ACHN (cell line): ENCODE measurements at regions not wholly inside any gene's neighbourhood (a gene's known extent, or its start where the extent isn't known, plus 50 kb on each side); places are given as distances from the start of the nearest gene placed in this dataset.
"Not testable (repeated sequence)": the region's sequence is repeated elsewhere in the genome, so short reads cannot be mapped to it uniquely, and the experiment has no call there.

Source experiments
- DNase-seq: peaks from one replicate; pipeline ENCODE4 v3.0.0-alpha.2; 2015
- in situ Hi-C: cut with HindIII; loops from 2 replicates; pipeline ENCODE4 v1.10.0; 2017; ENCODE audit warnings: low sequenced_read_pairs, low pct_ligation_motif_present, low pct_unique_long_range_greater_than_20kb

DNA sequence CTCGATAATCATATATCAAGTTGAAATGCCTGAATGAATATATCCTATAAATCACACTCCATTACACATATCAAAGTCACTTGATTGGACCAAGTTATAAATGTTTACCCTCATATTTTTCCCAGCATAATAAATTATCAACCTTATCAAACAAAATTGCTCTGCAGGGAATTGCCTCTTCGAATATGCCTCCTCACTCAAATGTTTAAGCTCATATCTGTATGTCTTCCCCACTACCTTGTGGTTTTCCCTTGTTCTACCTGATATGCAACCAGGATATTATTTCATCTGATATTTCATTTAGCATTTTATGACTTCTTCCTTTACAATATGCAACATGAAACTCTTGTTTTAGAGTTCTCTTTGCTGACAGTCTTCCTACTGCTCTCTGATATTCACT is 226.4 kb downstream of the RASSF9 start:
- in situ Hi-C loops, result no loop called here
- no peak for DNase-seq

DNA sequence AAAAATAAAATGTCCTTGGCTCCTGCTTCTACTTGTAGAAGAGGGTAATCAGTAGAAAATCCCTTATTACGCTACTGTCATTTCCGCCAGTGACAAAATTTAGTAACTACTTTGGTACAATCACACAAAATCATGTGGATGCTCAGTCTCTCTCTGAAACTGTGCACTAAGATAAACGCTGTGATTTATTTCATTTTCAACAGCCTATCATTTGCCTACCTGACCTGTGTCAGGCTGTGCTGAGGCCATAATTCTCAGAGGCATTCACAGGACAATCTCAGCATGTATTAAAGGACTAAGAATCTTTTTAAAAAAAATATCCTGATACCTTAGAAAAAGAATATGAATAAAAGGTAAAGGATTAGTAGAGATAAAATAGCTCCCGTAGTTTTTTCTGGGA is 226.0 kb downstream of the RASSF9 start:
- no peak for DNase-seq
- in situ Hi-C loops, result no loop called here

DNA sequence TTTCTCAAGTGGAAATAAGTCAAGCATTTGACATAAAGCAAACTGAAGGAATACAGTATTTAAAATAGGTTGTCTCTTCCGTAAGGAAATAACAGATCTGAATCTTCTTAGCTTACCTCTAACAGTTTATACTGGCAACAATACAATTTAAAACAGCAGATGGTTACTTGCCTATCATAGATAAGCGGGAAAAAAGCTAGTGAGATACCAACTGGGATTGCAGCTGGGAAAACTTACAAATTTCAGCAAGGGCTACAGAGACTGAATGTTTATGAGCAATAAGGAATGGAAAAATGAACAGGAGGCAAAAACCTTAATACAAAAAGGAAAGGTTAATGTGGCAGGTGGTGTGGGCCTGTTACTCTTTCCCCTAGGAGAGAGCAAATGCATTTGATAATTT is 220.0 kb downstream of the RASSF9 start:
- in situ Hi-C loops, result no loop called here
- DNase-seq, result no peak

DNA sequence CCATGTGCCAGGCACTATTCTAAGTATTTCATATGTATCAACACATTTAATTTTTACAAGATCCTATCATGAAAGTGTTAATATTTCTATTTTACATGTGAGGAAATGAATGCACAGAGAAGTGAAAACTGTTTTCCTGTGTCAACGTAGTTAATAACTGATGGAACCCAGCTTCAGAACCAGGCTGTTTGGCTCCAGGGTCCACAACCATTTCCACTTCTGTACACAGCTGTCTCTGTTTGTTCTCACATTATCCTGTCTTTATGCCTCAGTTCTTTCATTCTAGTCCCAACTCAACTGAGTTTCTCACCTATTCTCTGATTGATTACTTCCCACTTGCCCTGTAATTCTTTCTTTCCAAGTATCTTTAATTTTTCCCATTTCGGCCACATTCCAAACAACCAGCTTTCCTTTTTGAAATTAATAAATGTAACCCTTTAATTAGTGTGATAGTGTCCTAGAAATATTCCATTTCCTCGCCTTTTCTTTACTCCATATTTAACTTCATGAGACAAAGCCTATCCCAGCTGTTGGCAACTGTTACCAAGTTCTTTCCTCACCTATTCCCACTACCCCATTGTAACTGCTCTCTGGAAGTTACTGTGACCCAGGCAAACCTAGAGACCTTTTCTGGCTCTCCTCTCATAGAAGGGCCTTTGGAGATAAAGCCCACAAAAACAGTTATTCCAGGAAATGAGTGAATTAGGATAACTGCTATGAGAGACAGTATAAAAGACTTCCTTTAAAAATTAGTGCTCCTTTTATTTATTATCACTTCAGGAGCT is 218.7 kb downstream of the RASSF9 start:
- DNase-seq, result no peak
- in situ Hi-C loops, result no loop called here

DNA sequence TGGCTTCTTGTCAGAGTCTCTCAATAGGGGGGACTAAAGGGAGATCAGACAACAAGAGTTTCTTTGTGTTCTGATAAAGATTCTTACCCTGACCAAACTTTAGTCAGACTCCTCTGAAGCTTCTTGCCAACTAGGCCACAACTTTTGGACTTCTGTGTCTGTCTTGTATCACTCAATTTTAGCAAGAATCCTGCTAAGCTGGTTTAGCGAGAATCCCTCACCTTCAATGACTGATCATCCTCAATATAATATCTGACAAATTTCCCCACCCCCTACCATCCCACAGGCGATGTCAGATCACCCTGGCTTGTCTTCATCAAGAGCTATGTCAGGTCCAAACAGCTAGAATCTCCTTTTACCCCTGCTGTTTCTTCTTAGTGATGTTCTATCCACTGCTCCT is 215.2 kb downstream of the RASSF9 start:
- DNase-seq, result no peak
- in situ Hi-C loops, result no loop called here

DNA sequence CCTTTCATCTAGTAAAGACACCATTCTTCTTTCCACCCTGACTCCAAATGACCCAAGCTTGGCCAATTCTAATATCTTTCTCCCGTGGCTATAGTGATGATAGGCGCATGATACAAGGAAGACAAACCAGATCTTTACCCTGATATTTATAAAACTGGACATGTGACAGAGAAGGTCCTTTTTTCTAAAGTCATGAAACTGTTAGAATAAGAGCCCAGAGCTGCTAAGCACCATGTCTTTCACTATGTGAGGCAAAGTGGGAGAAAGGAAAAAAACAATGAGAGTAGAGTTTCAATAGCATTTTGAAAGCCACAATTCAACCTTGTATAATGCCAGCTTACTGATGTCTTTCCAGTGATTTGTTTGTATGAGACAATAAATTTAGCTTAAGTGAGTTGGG is 212.4 kb downstream of the RASSF9 start:
- DNase-seq, result no peak
- in situ Hi-C loops, result no loop called here

DNA sequence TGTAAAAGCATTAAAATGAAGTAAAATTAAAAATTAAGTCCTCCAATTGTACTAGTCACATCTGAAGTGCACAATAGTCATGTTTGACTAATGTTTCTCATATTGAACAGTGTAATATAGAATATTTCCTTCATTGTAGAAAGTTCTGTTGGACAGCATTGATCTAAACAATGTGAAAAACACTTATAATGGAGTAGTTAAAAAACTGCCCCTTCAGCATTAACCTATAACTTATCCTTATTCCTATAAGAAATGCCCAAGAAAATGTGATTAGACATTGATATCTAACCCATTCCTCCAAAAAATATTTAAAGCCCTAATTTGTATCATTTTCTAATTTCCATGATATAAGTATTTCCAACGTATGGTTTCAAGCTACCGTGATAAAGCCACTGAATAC is 210.7 kb downstream of the RASSF9 start:
- in situ Hi-C loops, result no loop called here

DNA sequence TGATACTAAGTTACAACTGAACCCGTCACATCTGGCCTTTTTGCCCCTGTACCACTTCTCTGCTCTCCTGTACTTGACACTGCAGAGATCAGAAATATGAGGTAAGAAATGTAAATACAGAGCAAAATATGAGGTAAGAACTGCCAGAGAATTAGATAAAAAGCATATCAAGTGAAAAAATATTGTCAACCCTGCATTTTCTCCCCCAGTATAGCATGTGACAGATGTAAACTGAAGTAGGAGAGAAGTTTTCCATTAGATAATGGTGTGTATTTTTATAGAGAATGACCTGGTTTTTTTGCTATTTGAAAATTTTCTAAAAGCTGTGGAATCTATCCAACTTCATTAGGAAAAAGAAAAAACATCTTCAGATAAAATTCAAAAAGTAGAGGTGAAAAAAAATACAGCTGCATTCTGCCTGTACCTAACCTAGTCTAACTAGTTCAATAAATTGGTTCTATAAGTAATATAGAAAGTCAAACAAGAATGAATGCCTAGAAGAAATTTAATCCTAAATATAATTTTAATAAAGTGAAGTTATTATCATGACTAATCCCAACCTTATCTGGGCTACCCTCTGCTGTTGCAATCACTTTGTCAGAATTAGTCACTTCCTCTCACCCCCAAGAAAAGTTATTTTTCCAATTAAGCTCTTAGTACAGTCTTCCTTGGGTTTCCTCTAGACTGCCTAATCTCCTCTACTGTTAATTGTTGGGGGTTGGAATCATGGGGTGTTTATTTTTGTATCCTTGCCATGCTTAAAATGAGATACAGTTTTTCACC is 210.0 kb downstream of the RASSF9 start:
- peak; percentile 53 for DNase-seq
- in situ Hi-C loops, result no loop called here

More for the DNA sequence above, 210.7 kb downstream of the RASSF9 start:
- DNase-seq, result no peak

DNA sequence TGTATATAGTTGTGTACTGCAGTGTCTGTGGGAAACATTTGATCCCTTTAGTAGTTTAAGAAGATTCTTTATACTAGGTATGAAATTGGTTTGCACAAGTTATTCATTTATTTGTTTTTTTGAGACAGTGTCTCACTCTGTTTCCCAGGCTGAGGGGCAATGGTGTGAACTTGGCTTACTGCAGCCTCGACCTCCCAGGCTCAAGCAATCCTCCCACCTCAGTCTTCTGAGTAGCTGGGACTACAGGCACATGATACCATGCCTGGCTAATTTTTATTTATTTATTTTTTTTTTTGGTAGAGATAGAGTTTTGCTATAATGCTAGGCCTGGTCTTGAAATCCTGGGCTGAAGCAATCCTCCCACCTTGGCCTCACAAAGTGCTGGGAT is 209.4 kb downstream of the RASSF9 start:
- in situ Hi-C loops, result no loop called here
- DNase-seq, result no peak

DNA sequence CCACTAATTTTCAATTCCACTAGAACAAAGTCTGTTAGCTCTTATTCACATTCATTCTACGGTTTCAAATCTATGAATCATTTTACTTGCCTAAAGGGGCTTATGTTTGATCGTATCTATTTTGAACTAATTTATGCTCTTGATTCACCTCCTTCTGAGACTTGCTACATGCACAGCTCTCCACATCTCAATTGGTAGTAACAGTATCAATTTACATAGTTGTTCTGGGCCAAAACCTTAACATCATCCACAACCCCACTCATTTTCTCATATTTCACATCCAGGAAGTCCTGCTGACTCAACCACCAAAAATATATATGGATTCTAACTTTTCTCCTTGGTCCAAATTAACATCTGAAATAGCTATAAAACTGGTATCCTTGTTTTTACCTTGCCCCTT is 208.6 kb downstream of the RASSF9 start:
- in situ Hi-C loops, result no loop called here

DNA sequence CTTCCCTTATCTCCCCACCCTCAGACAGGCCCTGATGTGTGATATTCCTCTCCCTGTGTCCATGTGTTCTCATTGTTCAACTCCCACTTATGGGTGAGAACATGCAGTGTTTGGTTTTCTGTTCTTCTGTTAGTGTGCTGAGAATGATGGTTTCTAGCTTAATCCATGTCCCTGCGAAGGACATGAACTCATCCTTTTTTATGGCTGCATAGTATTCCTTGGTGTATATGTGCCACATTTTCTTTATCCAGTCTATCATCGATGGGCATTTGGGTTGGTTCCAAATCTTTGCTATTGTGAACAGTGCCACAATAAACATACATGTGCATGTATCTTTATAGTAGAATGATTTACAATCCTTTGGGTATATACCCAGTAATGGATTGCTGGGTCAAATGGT is 207.6 kb downstream of the RASSF9 start:
- DNase-seq, in situ Hi-C loops: not testable (repeated sequence)

More for the DNA sequence above, 208.6 kb downstream of the RASSF9 start:
- DNase-seq, result no peak

DNA sequence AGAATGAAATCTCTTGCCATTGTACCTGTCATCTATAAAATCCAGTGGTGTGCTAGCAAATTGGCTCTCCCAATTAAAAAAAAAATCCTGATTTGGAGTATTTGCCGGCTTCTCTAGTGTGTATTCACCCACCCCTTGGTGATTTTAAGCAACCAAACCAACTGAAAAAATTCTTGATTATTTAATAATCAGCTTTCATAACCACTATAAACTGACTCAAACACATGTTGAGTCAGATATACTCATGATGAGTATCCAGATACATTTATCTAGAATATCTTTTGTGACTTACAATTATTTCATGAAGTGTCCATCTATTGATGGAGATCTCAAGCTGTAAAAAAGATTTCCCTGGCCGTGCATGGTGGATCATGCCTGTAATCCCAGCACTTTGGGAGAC is 205.4 kb downstream of the RASSF9 start:
- no peak for DNase-seq
- in situ Hi-C loops, result no loop called here

DNA sequence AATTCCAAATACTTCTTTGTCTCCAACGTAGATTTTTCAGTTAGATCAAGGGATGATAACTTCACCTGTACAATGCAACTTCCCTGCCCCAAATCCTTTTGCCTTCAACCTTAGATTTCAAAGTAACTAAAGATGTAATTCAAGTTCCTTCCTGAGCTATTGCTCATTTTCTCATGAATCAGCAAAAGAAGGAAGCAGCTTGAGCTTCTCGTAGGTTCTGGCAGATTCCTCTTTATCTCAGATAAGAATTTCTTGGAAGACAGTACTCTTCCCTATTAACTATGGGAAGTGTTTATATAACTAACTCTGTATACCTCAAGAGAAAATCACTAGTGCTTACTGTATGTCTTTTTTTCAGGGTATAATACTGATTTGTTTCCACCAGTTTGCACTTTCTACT is 203.8 kb downstream of the RASSF9 start:
- no peak for DNase-seq
- in situ Hi-C loops, result no loop called here

DNA sequence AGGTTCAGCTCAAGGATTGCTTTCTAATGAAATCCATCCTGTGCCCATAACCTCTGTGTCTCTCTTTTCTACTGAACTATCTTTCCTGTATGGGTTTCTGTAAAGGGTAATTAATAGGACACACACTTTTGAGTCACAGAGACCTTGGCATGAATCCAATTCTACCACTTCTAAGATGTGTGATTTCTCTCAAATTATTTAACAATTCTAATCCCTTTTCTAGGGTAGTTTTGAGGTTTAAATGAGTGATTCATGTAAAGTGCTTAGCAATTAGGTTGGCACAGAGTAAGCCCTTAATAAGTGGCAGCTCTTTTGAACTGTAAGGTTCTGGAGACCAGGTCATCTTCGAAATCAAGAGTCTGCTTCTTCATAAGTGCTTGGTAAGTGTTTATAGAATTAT is 202.7 kb downstream of the RASSF9 start:
- DNase-seq, result no peak

DNA sequence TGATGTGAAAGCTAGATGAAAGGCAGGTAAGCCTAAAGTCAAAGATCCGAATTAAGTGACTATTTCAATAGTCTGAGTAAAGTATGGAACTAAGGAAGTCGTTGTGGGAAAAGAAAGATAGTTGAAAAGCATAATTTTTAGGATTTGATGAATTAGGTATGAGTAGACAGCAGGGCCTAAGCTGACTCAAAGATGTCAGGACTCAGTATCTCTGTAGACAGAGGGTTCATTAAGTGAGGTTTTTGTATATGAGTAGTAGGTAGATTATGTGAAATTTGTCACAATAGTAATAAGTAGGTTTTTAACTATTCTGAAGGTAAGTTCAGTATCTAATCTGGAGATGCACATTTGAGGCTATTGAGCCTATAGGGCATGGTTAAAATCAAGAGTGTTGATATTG is 196.4 kb downstream of the RASSF9 start:
- in situ Hi-C loops, result no loop called here
- no peak for DNase-seq

More for the DNA sequence above, 202.7 kb downstream of the RASSF9 start:
- in situ Hi-C loops, result no loop called here

DNA sequence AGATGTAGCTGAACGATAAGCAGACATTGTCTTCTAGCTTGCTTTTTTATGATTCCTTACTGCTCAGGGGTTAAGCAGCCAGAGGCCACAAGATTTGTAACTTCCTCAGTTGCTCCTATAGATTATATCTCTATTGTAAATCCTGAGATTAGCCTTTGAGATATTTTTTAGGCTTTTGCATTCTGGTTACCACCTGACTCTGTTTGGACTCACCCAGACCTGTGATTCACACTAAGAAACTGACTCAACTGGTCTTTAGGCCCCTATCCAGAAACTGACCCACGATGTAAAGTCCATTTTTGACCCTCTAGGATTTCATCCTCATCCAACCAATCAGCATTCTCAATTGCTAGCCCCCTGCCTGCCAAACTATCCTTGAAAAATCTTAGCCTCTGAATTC is 194.4 kb downstream of the RASSF9 start:
- DNase-seq, result no peak
- in situ Hi-C loops, result no loop called here

DNA sequence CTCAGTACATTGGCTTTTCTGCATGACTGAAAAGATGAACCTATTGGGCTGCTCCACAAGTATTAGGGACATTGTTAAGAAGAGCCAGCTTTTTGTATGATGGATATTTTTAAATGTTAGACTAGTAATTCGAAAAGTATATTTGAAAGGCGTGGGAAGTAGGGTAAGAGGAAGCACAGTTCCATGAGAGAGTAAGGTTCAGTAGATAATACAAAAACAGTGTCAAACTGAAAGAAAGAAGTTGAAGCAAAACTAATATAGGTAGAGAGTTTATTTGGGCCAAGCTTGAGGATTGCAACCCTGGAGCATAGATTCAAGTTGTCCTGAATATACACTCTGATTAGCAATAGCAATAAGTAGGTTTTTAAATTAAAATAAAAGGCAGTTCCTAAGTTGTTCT is 193.9 kb downstream of the RASSF9 start:
- in situ Hi-C loops, result no loop called here
- DNase-seq, result no peak

DNA sequence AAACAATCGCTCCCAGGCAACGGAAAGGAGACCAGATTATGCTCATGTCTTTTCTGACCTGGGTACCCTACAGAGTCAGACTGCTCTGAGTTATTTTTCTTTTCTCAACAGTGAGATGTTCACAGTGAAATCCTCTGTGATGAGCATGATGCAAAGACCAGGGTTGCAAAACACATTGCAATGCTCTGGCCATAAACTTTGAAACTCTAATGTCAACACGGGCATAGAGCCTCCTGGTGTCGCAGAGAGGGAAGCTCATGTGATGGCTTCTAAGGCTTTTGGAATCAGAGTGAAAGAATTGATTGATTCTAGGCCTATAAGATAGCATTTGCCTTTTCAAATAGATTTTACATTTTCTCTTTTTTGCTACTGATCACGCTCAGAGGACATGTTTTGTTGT is 193.4 kb downstream of the RASSF9 start:
- no peak for DNase-seq
- in situ Hi-C loops, result no loop called here

DNA sequence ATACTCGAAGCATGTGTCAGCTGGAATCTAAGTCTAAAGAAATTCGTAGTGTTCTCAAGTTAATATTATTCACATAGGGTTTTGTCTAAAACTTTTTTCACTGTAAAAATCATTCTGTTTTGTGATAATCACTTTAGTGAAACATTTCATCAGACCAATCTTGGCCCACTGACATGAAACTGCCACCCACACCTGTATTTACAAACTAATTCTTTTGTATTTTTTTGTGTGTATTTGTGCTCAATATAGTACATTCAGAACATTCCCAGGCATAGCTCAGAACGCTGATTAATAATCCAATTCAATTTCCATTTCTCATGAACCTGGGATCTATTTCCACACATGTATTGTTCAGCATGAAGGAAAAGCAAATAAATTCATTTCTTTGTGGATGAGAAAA is 191.7 kb downstream of the RASSF9 start:
- in situ Hi-C loops, result no loop called here
- DNase-seq, result no peak
